ENCODE measurements at regions not wholly inside any gene's neighbourhood (a gene's known extent, or its start where the extent isn't known, plus 50 kb on each side); places are given as distances from the start of the nearest gene placed in this dataset.

- no peak for DNase-seq (ENCODE audit: low read depth, low spot score)
- Histone ChIP-seq H3K27me3 (ENCODE audit: control insufficient read depth, insufficient read depth, low read length) (no peaks in the 10 kb centered on the region), H3K36me3 (ENCODE audit: control insufficient read depth, insufficient read depth, low read length) (no peaks in the 10 kb centered on the region), H3K4me1 (ENCODE audit: control insufficient read depth, insufficient read depth, low read length) (peaks cover 2% of the 10 kb centered on the region), H3K27ac (ENCODE audit: low read length) (no peak overlapping the region), H3K4me3 (ENCODE audit: low read length) (no peak overlapping the region), H3K9me3 (ENCODE audit: control insufficient read depth, insufficient read depth, low read length) (no peaks in the 10 kb centered on the region)
- no CpG with 5 or more reads among the region's 8 CpGs for WGBS (ENCODE audit: insufficient coverage, insufficient read length)
Measured at GRCh38 chr21:41073558-41073957, 94.4 kb upstream of the BACE2 start.

DNA sequence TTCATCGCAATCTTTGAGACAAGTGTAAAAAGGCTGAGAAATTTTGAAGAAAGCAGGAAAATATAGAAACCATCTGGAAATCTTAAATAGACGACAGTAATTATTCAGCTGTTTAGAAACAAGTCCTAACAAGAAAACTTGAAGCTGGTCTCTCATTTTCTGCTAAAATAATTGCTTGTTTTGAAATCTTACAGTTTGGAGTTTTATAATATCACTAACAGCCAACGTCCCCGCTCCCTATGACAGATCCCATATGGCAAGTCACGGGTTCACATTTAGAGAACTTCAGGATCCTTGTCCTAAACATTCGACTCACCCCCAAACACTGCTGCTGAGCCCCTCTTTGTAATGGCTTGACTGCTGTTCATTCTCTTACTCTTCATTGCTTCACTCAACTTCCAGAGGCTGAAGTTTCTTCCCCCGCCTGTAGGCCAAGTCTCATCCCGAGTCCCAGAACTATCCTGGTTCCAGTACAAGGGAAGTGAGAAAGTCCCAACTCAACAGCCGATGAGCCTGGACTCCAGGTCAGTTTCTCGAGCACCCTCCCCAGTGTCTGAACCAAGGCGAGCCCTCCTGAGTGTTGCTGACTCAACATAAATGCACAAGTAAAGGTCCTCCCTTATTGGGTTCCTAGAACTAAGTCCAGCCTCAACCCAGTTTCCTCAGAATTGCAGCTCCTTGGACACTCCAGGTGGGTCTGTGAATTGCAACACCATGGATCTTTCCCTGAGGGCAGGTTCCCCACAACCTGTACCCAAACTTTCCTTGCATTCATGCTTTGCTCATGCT lies 93.4 kb upstream of the BACE2 start:
- Histone ChIP-seq H3K4me1 (ENCODE audit: control insufficient read depth, insufficient read depth, low read length) (no peaks in the 10 kb centered on the region; the same call in 1 of the 2 replicates), H3K27me3 (ENCODE audit: control insufficient read depth, insufficient read depth, low read length) (no peaks in the 10 kb centered on the region), H3K27ac (ENCODE audit: low read length) (no peak overlapping the region), H3K36me3 (ENCODE audit: control insufficient read depth, insufficient read depth, low read length) (no peaks in the 10 kb centered on the region), H3K9me3 (ENCODE audit: control insufficient read depth, insufficient read depth, low read length) (no peaks in the 10 kb centered on the region), H3K4me3 (ENCODE audit: low read length) (no peak overlapping the region)
- WGBS (ENCODE audit: insufficient coverage, insufficient read length) = no CpG with 5 or more reads among the region's 11 CpGs
- no peak for DNase-seq (ENCODE audit: low read depth, low spot score)

GRCh38 chr21:41075656-41076055 lies 92.3 kb upstream of the BACE2 start:
- Histone ChIP-seq H3K27ac (ENCODE audit: low read length) (no peak overlapping the region), H3K4me1 (ENCODE audit: control insufficient read depth, insufficient read depth, low read length) (no peaks in the 10 kb centered on the region; the same call in 1 of the 2 replicates), H3K27me3 (ENCODE audit: control insufficient read depth, insufficient read depth, low read length) (no peaks in the 10 kb centered on the region), H3K36me3 (ENCODE audit: control insufficient read depth, insufficient read depth, low read length) (no peaks in the 10 kb centered on the region), H3K4me3 (ENCODE audit: low read length) (no peak overlapping the region), H3K9me3 (ENCODE audit: control insufficient read depth, insufficient read depth, low read length) (no peaks in the 10 kb centered on the region)
- WGBS (ENCODE audit: insufficient coverage, insufficient read length) = no CpG with 5 or more reads among the region's 18 CpGs
- no peak for DNase-seq (ENCODE audit: low read depth, low spot score)

DNA sequence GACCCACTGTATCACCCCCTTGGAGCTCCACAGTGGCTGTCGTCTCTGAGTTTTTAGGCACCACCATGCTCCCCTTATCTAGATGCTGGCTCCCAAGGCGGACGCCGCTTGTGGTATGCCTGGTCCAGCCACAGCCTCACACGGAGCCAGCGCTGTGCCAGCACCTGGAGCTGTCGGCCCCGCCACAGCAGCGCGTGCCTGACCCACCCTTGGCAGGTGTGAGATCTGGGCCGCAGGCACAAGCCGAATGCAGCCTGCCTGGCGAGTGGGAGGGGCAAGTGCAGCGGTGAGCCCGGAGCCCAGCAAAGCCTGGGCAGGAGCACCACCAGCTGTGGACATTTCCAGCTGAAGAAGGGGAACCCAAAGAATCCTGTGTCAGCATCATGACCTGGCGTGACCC lies 91.9 kb upstream of the BACE2 start:
- Histone ChIP-seq H3K4me1 (ENCODE audit: control insufficient read depth, insufficient read depth, low read length) (no peaks in the 10 kb centered on the region; the same call in 1 of the 2 replicates), H3K27ac (ENCODE audit: low read length) (no peak overlapping the region), H3K36me3 (ENCODE audit: control insufficient read depth, insufficient read depth, low read length) (no peaks in the 10 kb centered on the region), H3K4me3 (ENCODE audit: low read length) (no peak overlapping the region), H3K27me3 (ENCODE audit: control insufficient read depth, insufficient read depth, low read length) (no peaks in the 10 kb centered on the region), H3K9me3 (ENCODE audit: control insufficient read depth, insufficient read depth, low read length) (no peaks in the 10 kb centered on the region)
- no CpG with 5 or more reads among the region's 16 CpGs for WGBS (ENCODE audit: insufficient coverage, insufficient read length)
- no peak for DNase-seq (ENCODE audit: low read depth, low spot score)

DNA sequence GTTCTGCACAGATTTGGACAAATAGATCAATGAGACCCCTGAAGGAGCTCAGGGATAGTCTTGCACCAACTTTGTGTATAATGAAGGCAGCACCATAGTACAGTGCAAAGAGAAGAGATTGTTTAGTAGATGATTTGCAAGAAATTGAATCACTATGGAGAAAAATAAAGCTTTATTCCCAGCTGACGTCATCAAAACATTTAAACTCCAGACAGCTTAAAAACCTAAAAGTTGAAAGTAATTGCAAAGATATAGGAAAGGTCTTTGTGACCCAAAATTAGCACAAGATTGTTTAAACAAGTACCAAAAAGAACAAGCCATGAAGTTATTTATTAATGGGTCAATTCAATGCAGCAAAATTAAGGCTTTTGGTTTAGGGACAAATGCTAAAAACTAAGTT lies 88.8 kb upstream of the BACE2 start:
- no peaks in the 10 kb centered on the region; the same call in 1 of the 2 replicates for H3K4me1 ChIP-seq (ENCODE audit: control insufficient read depth, insufficient read depth, low read length)
- no CpG with 5 or more reads among the region's 1 CpG for WGBS (ENCODE audit: insufficient coverage, insufficient read length)
- H3K27me3 ChIP-seq (ENCODE audit: control insufficient read depth, insufficient read depth, low read length) = no peaks in the 10 kb centered on the region

DNA sequence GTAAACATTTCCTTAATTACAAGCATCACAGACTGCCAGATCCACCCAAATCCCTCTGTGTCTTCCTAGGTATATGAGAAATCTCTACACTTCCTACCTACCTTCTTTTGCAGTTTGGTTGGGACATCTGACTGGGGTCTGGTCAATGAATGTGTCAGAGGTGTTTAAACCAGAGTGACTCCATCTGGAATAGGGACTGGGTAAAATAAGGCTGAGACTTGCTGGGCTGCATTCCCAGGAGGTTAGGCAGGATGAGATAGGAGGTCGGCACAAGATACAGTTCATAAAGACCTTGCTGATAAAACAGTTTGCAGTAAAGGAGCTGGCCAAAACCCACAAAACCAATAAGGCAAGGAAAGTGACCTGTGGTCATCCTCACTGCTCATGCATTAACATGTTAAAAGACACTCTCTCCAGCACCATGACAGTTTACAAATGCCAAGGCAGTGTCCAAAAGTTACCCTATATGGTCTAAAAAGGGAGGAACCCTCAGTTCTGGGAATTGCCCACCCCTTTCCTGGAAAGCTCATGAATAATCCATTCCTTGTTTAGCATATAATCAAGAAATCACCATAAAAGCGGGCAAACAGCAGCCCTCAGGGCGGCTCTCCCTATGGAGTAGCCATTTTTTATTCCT lies 87.4 kb upstream of the BACE2 start:
- Histone ChIP-seq H3K4me3 (ENCODE audit: low read length) (no peak overlapping the region), H3K27me3 (ENCODE audit: control insufficient read depth, insufficient read depth, low read length) (no peaks in the 10 kb centered on the region), H3K4me1 (ENCODE audit: control insufficient read depth, insufficient read depth, low read length) (no peaks in the 10 kb centered on the region; the same call in 1 of the 2 replicates), H3K27ac (ENCODE audit: low read length) (no peak overlapping the region), H3K36me3 (ENCODE audit: control insufficient read depth, insufficient read depth, low read length) (no peaks in the 10 kb centered on the region), H3K9me3 (ENCODE audit: control insufficient read depth, insufficient read depth, low read length) (no peaks in the 10 kb centered on the region)
- WGBS (ENCODE audit: insufficient coverage, insufficient read length) = no CpG with 5 or more reads among the region's 3 CpGs
- no peak for DNase-seq (ENCODE audit: low read depth, low spot score)

More for the DNA sequence above, 88.8 kb upstream of the BACE2 start:
- no peak for DNase-seq (ENCODE audit: low read depth, low spot score)
- H3K9me3 ChIP-seq (ENCODE audit: control insufficient read depth, insufficient read depth, low read length) = no peaks in the 10 kb centered on the region
- H3K4me3 ChIP-seq (ENCODE audit: low read length) = no peak overlapping the region
- H3K36me3 ChIP-seq (ENCODE audit: control insufficient read depth, insufficient read depth, low read length) = no peaks in the 10 kb centered on the region
- H3K27ac ChIP-seq (ENCODE audit: low read length) = no peak overlapping the region

- H3K27me3 ChIP-seq (ENCODE audit: control insufficient read depth, insufficient read depth, low read length) = 0 out of 2 replicates have a peak, but pooled peaks cover 1% of the 10 kb centered on the region
- WGBS (ENCODE audit: insufficient coverage, insufficient read length) = no CpG with 5 or more reads among the region's 5 CpGs
- H3K4me1 ChIP-seq (ENCODE audit: control insufficient read depth, insufficient read depth, low read length) = no peaks in the 10 kb centered on the region
- no peak overlapping the region for H3K27ac ChIP-seq (ENCODE audit: low read length)
- H3K4me3 ChIP-seq (ENCODE audit: low read length) = no peak overlapping the region
- no peaks in the 10 kb centered on the region for H3K36me3 ChIP-seq (ENCODE audit: control insufficient read depth, insufficient read depth, low read length)
- DNase-seq (ENCODE audit: low read depth, low spot score) = no peak
- no peaks in the 10 kb centered on the region for H3K9me3 ChIP-seq (ENCODE audit: control insufficient read depth, insufficient read depth, low read length)
Measured at GRCh38 chr21:41086569-41086968, 81.4 kb upstream of the BACE2 start.

- H3K4me1 ChIP-seq (ENCODE audit: control insufficient read depth, insufficient read depth, low read length) = no peaks in the 10 kb centered on the region
- no peak overlapping the region for H3K27ac ChIP-seq (ENCODE audit: low read length)
- DNase-seq (ENCODE audit: low read depth, low spot score) = no peak
- no peaks in the 10 kb centered on the region for H3K9me3 ChIP-seq (ENCODE audit: control insufficient read depth, insufficient read depth, low read length)
- no CpG with 5 or more reads among the region's 6 CpGs for WGBS (ENCODE audit: insufficient coverage, insufficient read length)
- H3K4me3 ChIP-seq (ENCODE audit: low read length) = no peak overlapping the region
- 0 out of 2 replicates have a peak, but pooled peaks cover 1% of the 10 kb centered on the region for H3K27me3 ChIP-seq (ENCODE audit: control insufficient read depth, insufficient read depth, low read length)
- H3K36me3 ChIP-seq (ENCODE audit: control insufficient read depth, insufficient read depth, low read length) = no peaks in the 10 kb centered on the region
Measured at GRCh38 chr21:41090981-41091380, 77.0 kb upstream of the BACE2 start.

DNA sequence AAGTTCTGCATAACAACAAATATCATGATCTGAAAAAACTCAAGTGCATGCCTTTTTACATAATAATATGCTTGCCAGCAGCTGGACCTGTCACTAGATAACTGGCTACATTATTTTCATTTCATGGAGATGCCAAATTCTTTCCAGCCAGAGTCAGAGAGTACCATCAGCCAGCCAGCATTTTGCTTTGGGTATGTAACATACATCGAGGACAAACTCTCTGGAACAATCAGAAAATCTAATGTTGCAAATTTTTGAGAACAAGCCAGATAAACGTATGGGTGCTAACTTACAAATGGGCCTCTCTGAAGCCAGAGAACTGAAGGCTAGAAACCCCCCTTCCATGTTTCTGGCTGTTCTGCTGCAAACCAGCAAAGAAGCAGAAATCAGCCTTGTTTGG lies 76.3 kb upstream of the BACE2 start:
- H3K36me3 ChIP-seq (ENCODE audit: control insufficient read depth, insufficient read depth, low read length) = no peaks in the 10 kb centered on the region
- H3K27me3 ChIP-seq (ENCODE audit: control insufficient read depth, insufficient read depth, low read length) = 0 out of 2 replicates have a peak, but pooled peaks cover under 1% of the 10 kb centered on the region
- DNase-seq (ENCODE audit: low read depth, low spot score) = no peak
- H3K4me3 ChIP-seq (ENCODE audit: low read length) = no peak overlapping the region
- WGBS (ENCODE audit: insufficient coverage, insufficient read length) = no CpG with 5 or more reads among the region's 2 CpGs
- no peaks in the 10 kb centered on the region for H3K4me1 ChIP-seq (ENCODE audit: control insufficient read depth, insufficient read depth, low read length)
- H3K27ac ChIP-seq (ENCODE audit: low read length) = no peak overlapping the region
- no peaks in the 10 kb centered on the region for H3K9me3 ChIP-seq (ENCODE audit: control insufficient read depth, insufficient read depth, low read length)

DNA sequence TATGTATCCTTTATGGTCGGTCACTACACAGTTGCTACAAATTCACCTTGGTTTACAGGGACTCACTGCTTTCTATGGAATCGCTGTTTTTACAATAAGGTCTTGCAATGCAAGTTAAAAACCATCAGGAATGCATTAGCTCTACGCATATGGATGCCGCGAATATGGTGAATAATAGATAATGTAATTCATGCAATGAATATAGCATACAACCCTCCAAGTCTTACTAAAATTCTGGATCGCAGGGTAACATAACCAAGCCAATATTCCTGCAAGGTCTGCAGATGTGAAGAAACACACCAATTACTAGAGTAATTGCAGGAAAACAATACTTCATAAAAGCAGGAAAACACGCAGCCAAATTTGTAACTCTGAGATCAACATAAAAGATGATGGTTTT lies 75.6 kb upstream of the BACE2 start:
- no peaks in the 10 kb centered on the region for H3K27me3 ChIP-seq (ENCODE audit: control insufficient read depth, insufficient read depth, low read length)
- H3K9me3 ChIP-seq (ENCODE audit: control insufficient read depth, insufficient read depth, low read length) = no peaks in the 10 kb centered on the region
- no peak for DNase-seq (ENCODE audit: low read depth, low spot score)
- no peak overlapping the region for H3K27ac ChIP-seq (ENCODE audit: low read length)
- no CpG with 5 or more reads among the region's 7 CpGs for WGBS (ENCODE audit: insufficient coverage, insufficient read length)
- H3K4me3 ChIP-seq (ENCODE audit: low read length) = no peak overlapping the region
- H3K4me1 ChIP-seq (ENCODE audit: control insufficient read depth, insufficient read depth, low read length) = no peaks in the 10 kb centered on the region
- no peaks in the 10 kb centered on the region for H3K36me3 ChIP-seq (ENCODE audit: control insufficient read depth, insufficient read depth, low read length)
